ENCODE measurements at regions not wholly inside any gene's neighbourhood (a gene's known extent, or its start where the extent isn't known, plus 50 kb on each side); places are given as distances from the start of the nearest gene placed in this dataset.

GRCh38 chr7:142611566-142612236, 137.6 kb upstream of the PRSS1 start:
- H3K4me3 ChIP-seq (ENCODE audit: low read length) = no peak overlapping the region
- no peak for DNase-seq (ENCODE audit: low read depth, low spot score)

GRCh38 chr7:142608630-142609428, 140.4 kb upstream of the PRSS1 start:
- DNase-seq (ENCODE audit: low read depth, low spot score) = no peak
- H3K4me3 ChIP-seq (ENCODE audit: low read length) = no peak overlapping the region

- no peak overlapping the region for H3K4me3 ChIP-seq (ENCODE audit: low read length)
- no peak for DNase-seq (ENCODE audit: low read depth, low spot score)
These were observed 141.9 kb upstream of the PRSS1 start for GRCh38 chr7:142607351-142607750.

GRCh38 chr7:142606081-142606480, 143.2 kb upstream of the PRSS1 start:
- no peak for DNase-seq (ENCODE audit: low read depth, low spot score)

GRCh38 chr7:142604671-142605070, 144.6 kb upstream of the PRSS1 start:
- H3K4me3 ChIP-seq (ENCODE audit: low read length) = no peak overlapping the region
- DNase-seq (ENCODE audit: low read depth, low spot score) = no peak

More at GRCh38 chr7:142606081-142606480, 143.2 kb upstream of the PRSS1 start:
- H3K4me3 ChIP-seq (ENCODE audit: low read length) = no peak overlapping the region

GRCh38 chr7:142603870-142604448, 145.3 kb upstream of the PRSS1 start:
- H3K4me3 ChIP-seq (ENCODE audit: low read length) = no peak overlapping the region

GRCh38 chr7:142602756-142603155, 146.5 kb upstream of the PRSS1 start:
- no peak overlapping the region for H3K4me3 ChIP-seq (ENCODE audit: low read length)
- DNase-seq (ENCODE audit: low read depth, low spot score) = no peak

More at GRCh38 chr7:142603870-142604448, 145.3 kb upstream of the PRSS1 start:
- DNase-seq (ENCODE audit: low read depth, low spot score) = peak; percentile 61

GRCh38 chr7:142602183-142602582, 147.1 kb upstream of the PRSS1 start:
- DNase-seq (ENCODE audit: low read depth, low spot score) = no peak
- H3K4me3 ChIP-seq (ENCODE audit: low read length) = no peak overlapping the region

- no peak overlapping the region for H3K4me3 ChIP-seq (ENCODE audit: low read length)
- DNase-seq (ENCODE audit: low read depth, low spot score) = no peak
These were observed 151.0 kb upstream of the PRSS1 start for GRCh38 chr7:142598297-142598696.

GRCh38 chr7:142597547-142597946, 151.7 kb upstream of the PRSS1 start:
- H3K4me3 ChIP-seq (ENCODE audit: low read length) = no peak overlapping the region
- no peak for DNase-seq (ENCODE audit: low read depth, low spot score)

GRCh38 chr7:142595816-142596516, 153.3 kb upstream of the PRSS1 start:
- H3K4me3 ChIP-seq (ENCODE audit: low read length) = no peak overlapping the region
- no peak for DNase-seq (ENCODE audit: low read depth, low spot score)

GRCh38 chr7:142594078-142594477, 155.2 kb upstream of the PRSS1 start:
- DNase-seq (ENCODE audit: low read depth, low spot score) = no peak
- H3K4me3 ChIP-seq (ENCODE audit: low read length) = no peak overlapping the region

- no peak for DNase-seq (ENCODE audit: low read depth, low spot score)
- H3K4me3 ChIP-seq (ENCODE audit: low read length) = no peak overlapping the region
These were observed 156.2 kb upstream of the PRSS1 start for GRCh38 chr7:142593106-142593505.

GRCh38 chr7:142592664-142593063, 156.6 kb upstream of the PRSS1 start:
- no peak overlapping the region for H3K4me3 ChIP-seq (ENCODE audit: low read length)
- no peak for DNase-seq (ENCODE audit: low read depth, low spot score)

GRCh38 chr7:142592231-142592630, 157.0 kb upstream of the PRSS1 start:
- no peak for DNase-seq (ENCODE audit: low read depth, low spot score)
- no peak overlapping the region for H3K4me3 ChIP-seq (ENCODE audit: low read length)

- no peak for DNase-seq (ENCODE audit: low read depth, low spot score)
These were observed 158.3 kb upstream of the PRSS1 start for GRCh38 chr7:142590830-142591457.

GRCh38 chr7:142590077-142590476, 159.2 kb upstream of the PRSS1 start:
- no peak overlapping the region for H3K4me3 ChIP-seq (ENCODE audit: low read length)
- no peak for DNase-seq (ENCODE audit: low read depth, low spot score)

More at GRCh38 chr7:142590830-142591457, 158.3 kb upstream of the PRSS1 start:
- H3K4me3 ChIP-seq (ENCODE audit: low read length) = no peak overlapping the region

GRCh38 chr7:142587578-142588191, 161.6 kb upstream of the PRSS1 start:
- DNase-seq (ENCODE audit: low read depth, low spot score) = peak; percentile 20
- no peak overlapping the region for H3K4me3 ChIP-seq (ENCODE audit: low read length)

GRCh38 chr7:142586611-142587010, 162.7 kb upstream of the PRSS1 start:
- H3K4me3 ChIP-seq (ENCODE audit: low read length) = no peak overlapping the region
- no peak for DNase-seq (ENCODE audit: low read depth, low spot score)
